NB4 (cell line): ENCODE measurements at regions not wholly inside any gene's neighbourhood (a gene's known extent, or its start where the extent isn't known, plus 50 kb on each side); places are given as distances from the start of the nearest gene placed in this dataset.

Experiments used
- CTCF ChIP-seq: IDR thresholded peaks from one replicate; pipeline ENCODE4 v1.5.1; 2012; ENCODE audit warnings: low read depth, low read length
- MYC ChIP-seq: IDR thresholded peaks from 2 replicates; pipeline ENCODE4 v1.6.1; 2011; ENCODE audit warnings: low read depth, low read length
- POLR2A ChIP-seq: IDR thresholded peaks from 2 replicates; pipeline ENCODE4 v1.6.1; 2011; ENCODE audit warnings: mild to moderate bottlenecking; ENCODE audit not compliant: insufficient read length; ENCODE audit errors: extremely low read depth

GRCh38 chr20:10924644-10925201 lies 250.9 kb upstream of the JAG1 start:
- TF ChIP-seq CTCF, result no peak
- TF ChIP-seq POLR2A, result no peak
- TF ChIP-seq MYC, result no peak
